ENCODE measurements at regions not wholly inside any gene's neighbourhood (a gene's known extent, or its start where the extent isn't known, plus 50 kb on each side); places are given as distances from the start of the nearest gene placed in this dataset.

GRCh38 chr1:5427026-5427613 lies 565.1 kb downstream of the NPHP4 start:
- no peak overlapping the region for H3K27ac ChIP-seq (ENCODE audit: low read depth, low read length)
- WGBS, 3 donors = 81 to 90% (median 82%) methylated on average over 9 of the region's 9 CpGs

GRCh38 chr1:5424802-5425703 lies 567.2 kb downstream of the NPHP4 start:
- 23 to 25% (median 24%) methylated on average over 19 of the region's 19 CpGs for WGBS, 3 donors

DNA sequence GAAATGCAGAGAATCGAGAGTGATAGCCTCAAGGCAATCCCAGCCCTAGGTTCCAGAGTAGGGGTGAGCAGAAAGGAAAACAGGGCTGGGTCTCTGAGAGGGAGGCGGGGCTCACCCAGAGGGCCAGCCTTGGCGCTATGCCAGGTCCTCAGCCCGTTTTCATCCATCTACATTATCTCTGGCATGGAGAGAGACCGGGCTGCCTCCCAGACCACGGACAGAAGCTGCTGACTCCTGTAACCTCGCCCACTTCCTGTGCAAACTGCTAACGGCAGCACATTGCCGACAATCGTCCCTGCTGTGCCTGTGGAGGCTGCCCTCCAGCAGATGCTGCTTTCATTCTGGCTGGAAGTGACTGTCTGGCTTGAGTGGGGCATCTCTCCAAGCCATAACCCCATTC lies 569.1 kb downstream of the NPHP4 start:
- H3K27ac ChIP-seq (ENCODE audit: low read depth, low read length) = no peak overlapping the region
- WGBS, 3 donors = 13 to 22% (median 13%) methylated on average over 10 of the region's 10 CpGs

More at GRCh38 chr1:5424802-5425703, 567.2 kb downstream of the NPHP4 start:
- no peak overlapping the region for H3K27ac ChIP-seq (ENCODE audit: low read depth, low read length)

GRCh38 chr1:5419501-5419900 lies 572.7 kb downstream of the NPHP4 start:
- H3K27ac ChIP-seq (ENCODE audit: low read depth, low read length) = no peak overlapping the region
- 73 to 87% (median 84%) methylated on average over 4 of the region's 4 CpGs for WGBS, 3 donors

GRCh38 chr1:5416518-5416917 lies 575.7 kb downstream of the NPHP4 start:
- no peak overlapping the region for H3K27ac ChIP-seq (ENCODE audit: low read depth, low read length)
- 72 to 88% (median 77%) methylated on average over 2 of the region's 2 CpGs for WGBS, 3 donors

DNA sequence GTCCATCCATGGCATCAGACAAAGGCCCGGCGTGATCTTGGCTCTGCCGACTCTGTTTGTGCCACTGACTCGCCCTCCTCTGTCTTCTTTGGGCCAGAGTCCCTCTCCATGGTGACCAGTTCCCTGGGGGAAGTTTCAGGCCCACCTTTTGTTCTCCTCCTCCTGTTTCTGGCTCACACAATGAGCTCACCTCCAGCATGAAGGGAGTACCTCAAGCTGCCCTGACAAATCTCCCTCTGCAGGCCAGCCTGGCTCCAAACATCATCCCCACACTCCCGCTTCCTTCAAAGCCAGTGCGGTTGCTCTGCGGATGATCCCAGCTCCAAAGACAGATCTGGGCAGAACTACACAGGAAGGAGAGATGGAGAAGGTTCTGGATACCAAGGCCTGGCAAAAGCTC lies 576.6 kb downstream of the NPHP4 start:
- no peak overlapping the region for H3K27ac ChIP-seq (ENCODE audit: low read depth, low read length)
- 80 to 87% (median 85%) methylated on average over 7 of the region's 7 CpGs for WGBS, 3 donors

DNA sequence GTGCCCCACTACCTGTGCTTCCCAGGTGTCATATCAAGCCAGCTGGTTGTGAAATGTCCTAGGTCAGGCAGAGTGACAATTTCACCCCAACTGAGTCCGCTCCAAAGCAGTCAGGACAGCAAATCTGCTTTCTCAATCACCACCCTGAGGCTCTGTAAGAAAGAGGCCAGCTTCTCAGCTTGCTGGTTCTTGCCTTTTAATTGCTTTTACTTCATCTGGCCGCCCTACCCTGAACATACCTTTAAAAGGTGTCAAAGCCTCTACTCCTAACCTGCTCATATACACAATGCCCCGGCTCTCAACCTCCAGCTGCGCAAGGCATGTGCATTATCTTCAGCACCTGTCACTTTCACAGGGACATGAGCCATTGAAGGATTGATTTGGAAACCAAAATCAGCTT lies 581.6 kb downstream of the NPHP4 start:
- WGBS, 3 donors = 47 to 80% (median 73%) methylated on average over 4 of the region's 4 CpGs
- no peak overlapping the region for H3K27ac ChIP-seq (ENCODE audit: low read depth, low read length)

GRCh38 chr1:5408401-5408800 lies 583.8 kb downstream of the NPHP4 start:
- H3K27ac ChIP-seq (ENCODE audit: low read depth, low read length) = no peak overlapping the region
- WGBS, 3 donors = 77 to 82% (median 77%) methylated on average over 1 of the region's 1 CpG

DNA sequence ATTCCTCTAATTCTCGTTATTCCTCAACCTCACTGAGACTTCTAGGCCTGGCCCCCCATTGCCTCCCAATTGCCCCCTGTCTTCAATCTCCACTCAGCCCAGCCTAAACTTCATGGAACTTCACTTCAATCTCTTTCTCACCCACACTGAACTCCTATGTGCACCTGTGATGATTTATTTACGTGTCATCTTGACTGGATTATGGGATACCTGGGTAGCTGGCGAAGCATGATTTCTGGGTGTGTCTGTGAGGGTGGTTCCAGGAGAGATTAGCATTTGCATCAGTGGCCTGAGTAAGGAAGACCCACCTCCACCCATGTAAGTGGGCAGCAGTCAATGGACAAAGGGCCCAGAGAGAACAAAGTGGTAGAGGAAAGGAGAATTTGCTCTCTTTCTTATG lies 587.0 kb downstream of the NPHP4 start:
- 74 to 83% (median 82%) methylated on average over 3 of the region's 3 CpGs for WGBS, 3 donors
- H3K27ac ChIP-seq (ENCODE audit: low read depth, low read length) = no peak overlapping the region

DNA sequence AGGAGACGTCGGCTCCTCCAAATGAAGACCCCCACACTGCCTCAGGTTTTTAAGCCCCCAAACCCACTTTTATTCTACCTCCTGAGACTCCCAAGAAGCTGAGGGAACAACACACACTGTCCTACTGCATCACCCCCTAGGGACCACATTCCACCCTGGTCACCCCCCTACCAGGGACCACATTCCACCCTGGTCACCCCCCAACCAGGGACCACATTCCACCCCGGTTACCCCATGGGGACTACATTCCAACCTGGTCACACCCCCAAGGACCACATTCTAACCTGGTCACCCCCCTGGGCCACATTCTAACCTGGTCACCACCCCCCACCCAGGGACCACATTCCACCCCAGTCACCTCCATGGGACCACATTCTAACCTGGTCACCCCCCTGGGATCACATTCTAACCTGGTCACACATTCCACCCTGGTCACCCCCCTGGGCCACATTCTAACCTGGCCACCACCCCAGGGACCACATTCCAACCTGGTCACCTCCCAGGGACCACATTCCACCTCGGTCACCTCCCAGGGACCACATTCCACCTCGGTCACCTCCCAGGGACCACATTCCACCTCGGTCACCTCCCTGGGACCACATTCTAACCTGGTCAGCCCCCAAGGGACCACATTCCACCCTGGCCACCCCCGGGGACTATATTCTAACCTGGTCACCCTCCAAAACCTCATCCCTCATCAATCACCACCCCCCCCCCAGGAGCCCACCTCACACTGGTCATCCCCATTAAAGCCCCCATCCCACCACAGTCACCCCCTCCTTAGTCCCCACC lies 587.6 kb downstream of the NPHP4 start:
- H3K27ac ChIP-seq (ENCODE audit: low read depth, low read length) = no peak overlapping the region
- 47 to 82% (median 79%) methylated on average over 7 of the region's 7 CpGs for WGBS, 3 donors

- 74 to 80% (median 79%) methylated on average over 5 of the region's 5 CpGs for WGBS, 3 donors
- no peak overlapping the region for H3K27ac ChIP-seq (ENCODE audit: low read depth, low read length)
These were observed 588.3 kb downstream of the NPHP4 start for GRCh38 chr1:5403935-5404334.

DNA sequence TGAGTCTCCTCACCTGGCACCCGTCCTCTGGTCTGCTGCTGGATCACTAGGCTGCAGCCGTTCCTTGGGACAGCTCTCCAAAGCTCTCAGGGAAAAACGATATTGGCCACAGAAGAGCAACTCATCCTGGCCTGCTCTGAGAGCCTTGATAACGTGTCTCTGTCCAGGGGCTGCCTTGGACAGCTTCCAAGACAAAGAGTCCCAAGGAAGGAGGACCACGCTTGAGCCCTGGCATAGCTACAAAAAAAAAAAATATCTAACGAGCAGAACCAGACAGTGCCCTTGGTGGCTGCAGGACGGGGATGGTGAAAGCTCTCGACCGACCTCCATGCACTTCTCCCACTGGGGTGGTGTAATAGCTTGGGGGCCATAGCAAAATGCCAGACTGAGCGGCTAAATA lies 589.6 kb downstream of the NPHP4 start:
- 75 to 78% (median 75%) methylated on average over 10 of the region's 10 CpGs for WGBS, 3 donors
- H3K27ac ChIP-seq (ENCODE audit: low read depth, low read length) = no peak overlapping the region

DNA sequence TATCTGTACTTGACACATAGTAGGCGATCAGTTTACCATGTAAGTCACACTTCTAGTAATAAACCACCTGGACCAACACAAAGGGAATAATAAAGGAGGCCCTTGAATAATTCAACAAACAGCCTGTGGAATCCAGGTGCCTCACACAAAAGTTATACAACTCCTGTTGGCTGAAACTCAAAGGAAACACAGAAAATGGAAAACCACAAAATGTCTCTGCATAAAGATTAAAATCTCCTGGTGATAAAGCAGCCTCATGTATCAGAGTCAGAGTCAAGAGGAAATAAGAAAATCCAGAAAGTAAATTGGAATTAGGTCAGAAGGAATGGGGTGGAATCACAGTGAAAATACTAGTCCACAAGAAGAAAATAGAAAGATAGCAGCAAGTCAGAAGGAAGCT lies 592.5 kb downstream of the NPHP4 start:
- no peak overlapping the region for H3K27ac ChIP-seq (ENCODE audit: low read depth, low read length)
- 53 to 77% (median 58%) methylated on average over 1 of the region's 1 CpG for WGBS, 3 donors

DNA sequence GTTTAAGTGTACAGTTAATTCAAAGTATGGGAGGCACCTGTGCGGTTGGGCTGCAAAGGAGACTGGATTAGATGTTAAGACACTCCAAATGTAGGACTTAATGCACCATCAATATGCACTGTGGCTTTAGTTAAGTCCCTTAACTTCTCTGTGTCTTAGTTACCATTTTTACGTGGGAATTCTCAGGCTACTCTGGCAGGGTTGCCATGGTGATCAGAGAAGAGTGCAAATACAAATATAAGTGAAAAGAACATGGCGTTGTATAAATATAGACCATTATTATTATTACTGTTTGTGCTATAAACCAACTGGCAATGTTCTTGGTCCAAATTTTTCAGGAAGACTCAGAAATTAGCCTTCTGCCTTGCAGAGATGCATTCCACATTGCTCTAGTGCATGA lies 595.6 kb downstream of the NPHP4 start:
- WGBS, 3 donors = 65 to 80% (median 72%) methylated on average over 3 of the region's 3 CpGs

DNA sequence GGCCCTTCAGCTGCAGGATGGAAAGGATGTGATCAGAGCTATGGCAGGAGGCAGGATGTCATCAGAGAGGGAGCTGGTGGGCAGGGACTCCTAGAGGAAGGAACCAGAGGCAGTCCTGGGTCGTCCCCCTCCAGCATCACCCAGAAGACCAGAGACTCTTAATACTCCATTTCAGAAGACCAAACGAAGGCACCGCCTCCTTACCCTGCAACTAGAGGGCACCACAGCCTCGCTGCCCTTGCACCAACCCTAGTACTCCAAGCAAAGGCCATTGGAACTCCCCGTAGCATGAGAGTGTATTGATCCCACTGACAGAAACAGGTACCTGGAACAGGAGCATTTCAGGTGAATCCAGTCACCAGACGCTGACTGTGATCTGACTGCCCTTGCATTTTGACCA lies 598.1 kb downstream of the NPHP4 start:
- WGBS, 3 donors = 61 to 68% (median 63%) methylated on average over 6 of the region's 6 CpGs
- no peak overlapping the region for H3K27ac ChIP-seq (ENCODE audit: low read depth, low read length)

More for the DNA sequence above, 595.6 kb downstream of the NPHP4 start:
- H3K27ac ChIP-seq (ENCODE audit: low read depth, low read length) = no peak overlapping the region

DNA sequence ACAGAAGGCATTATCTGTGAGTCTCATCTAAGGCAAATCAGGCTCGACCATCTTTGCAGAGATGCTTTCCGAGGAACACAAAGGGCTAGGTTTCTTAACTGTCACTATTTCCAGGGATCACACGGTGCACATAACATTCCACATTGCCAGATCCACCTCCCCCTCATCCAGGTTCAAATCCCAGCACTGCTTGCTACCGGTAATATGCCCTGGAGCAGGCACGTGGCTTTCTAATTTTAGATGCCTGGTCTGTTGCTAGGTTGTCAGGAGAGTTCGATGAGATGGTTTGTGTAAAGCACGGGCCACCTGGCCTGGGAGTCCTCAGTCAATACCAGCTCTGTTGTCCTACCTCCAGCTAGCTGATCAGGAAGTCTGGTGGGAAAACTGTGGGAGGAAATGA lies 598.6 kb downstream of the NPHP4 start:
- WGBS, 3 donors = 48 to 69% (median 66%) methylated on average over 7 of the region's 7 CpGs

DNA sequence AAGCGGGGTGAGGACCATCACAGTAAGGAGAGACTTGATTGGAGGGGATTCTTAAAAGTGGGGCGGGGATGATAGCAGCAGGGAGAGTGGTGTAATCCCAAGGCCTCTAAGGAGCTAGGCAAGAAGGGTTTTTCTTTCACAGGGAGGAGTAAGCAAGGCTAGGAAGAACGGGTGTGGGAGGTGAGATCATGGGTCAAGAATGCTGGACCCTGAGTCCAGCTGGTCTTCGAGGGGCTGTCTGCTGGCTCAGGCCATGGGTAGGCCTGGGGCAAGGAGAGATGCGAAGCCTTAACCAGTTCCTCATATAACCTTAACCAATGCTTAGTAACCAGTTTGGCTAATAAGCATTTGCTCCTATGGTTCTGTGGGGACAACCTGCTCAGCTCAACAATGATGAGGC lies 599.1 kb downstream of the NPHP4 start:
- WGBS, 3 donors = 68 to 70% (median 68%) methylated on average over 5 of the region's 5 CpGs

More for the DNA sequence above, 598.6 kb downstream of the NPHP4 start:
- H3K27ac ChIP-seq (ENCODE audit: low read depth, low read length) = no peak overlapping the region

GRCh38 chr1:5391725-5392124 lies 600.5 kb downstream of the NPHP4 start:
- H3K27ac ChIP-seq (ENCODE audit: low read depth, low read length) = no peak overlapping the region
- 88 to 92% (median 89%) methylated on average over 12 of the region's 12 CpGs for WGBS, 3 donors

More for the DNA sequence above, 599.1 kb downstream of the NPHP4 start:
- no peak overlapping the region for H3K27ac ChIP-seq (ENCODE audit: low read depth, low read length)

DNA sequence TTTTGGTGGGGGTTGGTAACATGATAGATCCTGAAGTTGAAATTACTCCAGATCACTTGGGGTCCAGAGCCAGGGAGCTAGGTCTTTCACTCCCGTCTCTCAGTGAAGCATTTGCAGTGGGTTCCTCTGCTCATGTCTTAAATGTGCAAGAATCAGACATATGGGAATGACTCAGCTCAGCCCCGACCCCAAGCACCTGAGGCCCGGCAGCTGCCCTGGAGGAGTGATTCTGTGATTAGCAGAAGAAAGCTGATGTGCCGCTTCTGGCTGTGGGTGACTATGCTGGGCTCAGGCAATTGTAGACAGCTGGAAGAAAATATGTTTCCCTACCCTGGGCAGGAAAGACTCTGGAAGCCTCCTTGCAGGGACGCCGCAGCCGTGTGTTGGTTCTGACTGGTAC lies 601.7 kb downstream of the NPHP4 start:
- WGBS, 3 donors = 62 to 71% (median 64%) methylated on average over 7 of the region's 7 CpGs
- no peak overlapping the region for H3K27ac ChIP-seq (ENCODE audit: low read depth, low read length)
